ENCODE measurements at regions not wholly inside any gene's neighbourhood (a gene's known extent, or its start where the extent isn't known, plus 50 kb on each side); places are given as distances from the start of the nearest gene placed in this dataset.

GRCh38 chr5:106880656-106881055 lies 790.1 kb downstream of the EFNA5 start:
- DNase-seq (ENCODE audit: low spot score): peak; percentile 7

- no peak for DNase-seq (ENCODE audit: low spot score)
Observed at GRCh38 chr5:106877881-106878280, 792.9 kb downstream of the EFNA5 start.

GRCh38 chr5:106876665-106877194 lies 794.0 kb downstream of the EFNA5 start:
- peak; percentile 44 for DNase-seq (ENCODE audit: low spot score)

GRCh38 chr5:106876298-106876622 lies 794.5 kb downstream of the EFNA5 start:
- DNase-seq (ENCODE audit: low spot score): no peak

GRCh38 chr5:106875591-106876297 lies 795.0 kb downstream of the EFNA5 start:
- peak; percentile 54 for DNase-seq (ENCODE audit: low spot score)

GRCh38 chr5:106874974-106875373 lies 795.8 kb downstream of the EFNA5 start:
- no peak for DNase-seq (ENCODE audit: low spot score)

- no peak for DNase-seq (ENCODE audit: low spot score)
Observed at GRCh38 chr5:106874531-106874930, 796.2 kb downstream of the EFNA5 start.

GRCh38 chr5:106873568-106873967 lies 797.2 kb downstream of the EFNA5 start:
- DNase-seq (ENCODE audit: low spot score): peak; percentile 54

GRCh38 chr5:106865279-106865678 lies 805.5 kb downstream of the EFNA5 start:
- no peak for DNase-seq (ENCODE audit: low spot score)

GRCh38 chr5:106862450-106863193 lies 808.1 kb downstream of the EFNA5 start:
- no peak for DNase-seq (ENCODE audit: low spot score)

GRCh38 chr5:106860398-106861044 lies 810.2 kb downstream of the EFNA5 start:
- no peak for DNase-seq (ENCODE audit: low spot score)

GRCh38 chr5:106858616-106859015 lies 812.1 kb downstream of the EFNA5 start:
- no peak for DNase-seq (ENCODE audit: low spot score)

- DNase-seq (ENCODE audit: low spot score): no peak
Observed at GRCh38 chr5:106854922-106855321, 815.8 kb downstream of the EFNA5 start.

- DNase-seq (ENCODE audit: low spot score): no peak
Observed at GRCh38 chr5:106854105-106854687, 816.5 kb downstream of the EFNA5 start.

GRCh38 chr5:106853266-106853665 lies 817.5 kb downstream of the EFNA5 start:
- DNase-seq (ENCODE audit: low spot score): no peak

- DNase-seq (ENCODE audit: low spot score): peak; percentile 47
Observed at GRCh38 chr5:106849266-106849665, 821.5 kb downstream of the EFNA5 start.

- DNase-seq (ENCODE audit: low spot score): peak; percentile 40
Observed at GRCh38 chr5:106843812-106844416, 826.8 kb downstream of the EFNA5 start.

- no peak for DNase-seq (ENCODE audit: low spot score)
Observed at GRCh38 chr5:106833517-106833916, 837.2 kb downstream of the EFNA5 start.

GRCh38 chr5:106827061-106827460 lies 843.7 kb downstream of the EFNA5 start:
- peak; percentile 75 for DNase-seq (ENCODE audit: low spot score)

GRCh38 chr5:106825374-106825773 lies 845.4 kb downstream of the EFNA5 start:
- peak; percentile 42 for DNase-seq (ENCODE audit: low spot score)

- DNase-seq (ENCODE audit: low spot score): no peak
Observed at GRCh38 chr5:106822851-106823250, 847.9 kb downstream of the EFNA5 start.

- DNase-seq (ENCODE audit: low spot score): no peak
Observed at GRCh38 chr5:106818552-106818951, 852.2 kb downstream of the EFNA5 start.
